GM12892 (cell line): ENCODE measurements at regions not wholly inside any gene's neighbourhood (a gene's known extent, or its start where the extent isn't known, plus 50 kb on each side); places are given as distances from the start of the nearest gene placed in this dataset.

ENCODE experiments used
- DNase-seq: peaks from one replicate; pipeline ENCODE4 v3.0.0; 2011; ENCODE audit not compliant: insufficient read length
- FAIRE-seq: peaks from 2 replicates; lab custom pipeline; 2011; peaks lifted over from hg19 to GRCh38; lab: Jason Lieb, UNC
- POLR2A ChIP-seq: IDR thresholded peaks from 2 replicates; pipeline ENCODE4 v1.6.1; 2011; ENCODE audit warnings: low read depth, low read length, control low read depth
- POLR2AphosphoS5 ChIP-seq: IDR thresholded peaks from 2 replicates; pipeline ENCODE4 v1.6.1; 2011; ENCODE audit warnings: low read depth, low read length, control low read depth
- TAF1 ChIP-seq: IDR thresholded peaks from 2 replicates; pipeline ENCODE4 v1.6.1; 2011; ENCODE audit warnings: low read depth, mild to moderate bottlenecking, control low read depth, low read length, borderline replicate concordance

GRCh38 chr2:146267093-146267492, 1577.7 kb upstream of the ACVR2A start:
- TF ChIP-seq POLR2AphosphoS5 (no peak), POLR2A (no peak), TAF1 (no peak)
- DNase-seq (no peak), FAIRE-seq (no peak)

GRCh38 chr2:146265656-146266055, 1579.2 kb upstream of the ACVR2A start:
- DNase-seq (no peak), FAIRE-seq (no peak)
- TF ChIP-seq POLR2A (no peak), POLR2AphosphoS5 (no peak), TAF1 (no peak)

- TF ChIP-seq POLR2A = no peak
- TF ChIP-seq TAF1 = no peak
- no peak for TF ChIP-seq POLR2AphosphoS5
- FAIRE-seq (no peak), DNase-seq (no peak)
Observed at GRCh38 chr2:146262606-146263005, 1582.2 kb upstream of the ACVR2A start.

- no peak for TF ChIP-seq POLR2AphosphoS5
- no peak for TF ChIP-seq TAF1
- TF ChIP-seq POLR2A = no peak
- FAIRE-seq (no peak), DNase-seq (no peak)
Observed at GRCh38 chr2:146260551-146260950, 1584.3 kb upstream of the ACVR2A start.

DNA sequence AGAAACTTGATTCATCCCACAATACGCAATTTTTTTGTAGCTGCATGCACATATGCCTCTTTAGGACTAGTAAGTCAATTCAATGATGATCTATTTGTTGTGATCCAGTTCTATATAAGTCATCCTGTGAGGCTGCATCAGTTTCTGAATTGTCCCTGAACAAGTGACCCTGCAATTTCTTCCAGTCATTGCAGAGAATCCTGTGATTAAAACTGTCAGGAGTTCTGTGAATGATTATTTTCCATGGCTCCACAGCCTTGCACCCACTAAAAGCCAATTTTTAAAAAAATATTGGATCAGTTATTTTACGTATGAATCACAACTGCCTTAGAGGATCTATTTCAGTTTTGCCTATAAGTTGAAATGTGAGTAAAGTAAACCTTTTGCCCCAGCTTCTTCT, 1585.0 kb upstream of the ACVR2A start:
- FAIRE-seq (no peak), DNase-seq (no peak)
- TF ChIP-seq POLR2AphosphoS5 (no peak), POLR2A (no peak), TAF1 (no peak)

GRCh38 chr2:146258071-146258470, 1586.8 kb upstream of the ACVR2A start:
- TF ChIP-seq POLR2A = no peak
- TF ChIP-seq POLR2AphosphoS5 = no peak
- no peak for TF ChIP-seq TAF1
- DNase-seq (no peak), FAIRE-seq (no peak)

GRCh38 chr2:146252119-146252518, 1592.7 kb upstream of the ACVR2A start:
- no peak for DNase-seq
- no peak for FAIRE-seq
- TF ChIP-seq POLR2A (no peak), POLR2AphosphoS5 (no peak), TAF1 (no peak)

DNA sequence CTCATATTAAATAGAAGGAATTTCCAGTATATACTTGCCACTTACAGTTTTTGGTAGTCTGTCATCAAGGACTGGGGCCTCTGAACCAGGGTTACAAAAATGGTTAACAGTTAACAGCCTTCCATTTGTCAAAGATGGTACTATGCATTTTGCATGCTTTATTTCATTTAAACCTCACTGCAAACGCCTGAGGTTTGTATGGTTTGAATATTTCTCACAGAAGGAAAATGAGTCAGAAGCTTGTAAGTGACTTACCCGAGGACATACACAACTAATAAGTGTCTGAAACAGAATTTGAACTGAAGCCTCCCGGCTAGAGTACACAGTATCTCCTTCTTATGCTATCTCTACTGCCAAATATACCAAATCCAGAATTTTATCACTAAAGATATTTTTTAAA, 1593.5 kb upstream of the ACVR2A start:
- no peak for DNase-seq
- no peak for FAIRE-seq
- TF ChIP-seq TAF1 (no peak), POLR2A (no peak), POLR2AphosphoS5 (no peak)

DNA sequence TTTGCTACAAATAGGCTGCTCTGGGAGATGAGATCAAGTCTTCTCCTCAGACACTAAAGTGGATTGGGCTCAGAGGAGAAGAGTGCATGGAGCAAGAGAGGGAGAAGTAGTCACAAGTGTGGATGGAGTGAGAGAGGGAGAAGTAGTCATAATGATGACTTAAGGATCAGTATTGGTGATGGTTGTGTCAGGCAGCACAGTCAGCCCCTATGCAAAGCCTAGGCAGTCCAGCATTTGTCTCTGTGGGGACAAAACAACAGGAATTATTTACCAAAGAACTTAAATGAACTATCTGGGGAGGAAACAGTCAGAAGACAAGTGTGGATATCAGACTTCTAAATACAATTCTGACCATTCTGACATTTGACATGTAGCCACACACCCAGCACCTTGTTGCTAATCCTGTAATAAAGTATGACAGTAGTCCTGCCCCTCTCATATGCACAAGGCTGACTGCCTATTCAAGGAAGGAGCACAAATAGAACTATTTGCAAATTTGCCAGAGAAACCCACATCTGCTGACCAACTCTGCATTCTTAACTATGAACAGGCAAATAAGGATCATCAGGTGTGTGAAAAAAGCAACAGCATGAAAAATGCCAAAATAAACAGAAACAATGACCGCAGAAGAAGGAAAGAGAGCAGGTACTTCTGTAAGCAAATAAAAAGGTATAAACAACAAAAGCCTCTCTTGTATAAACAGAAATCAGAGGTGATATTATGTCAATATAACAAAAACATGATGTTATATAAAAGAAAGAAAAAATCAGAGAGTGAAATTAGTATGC, 1597.9 kb upstream of the ACVR2A start:
- FAIRE-seq (no peak), DNase-seq (no peak)
- no peak for TF ChIP-seq POLR2AphosphoS5
- TF ChIP-seq TAF1 = no peak
- no peak for TF ChIP-seq POLR2A

GRCh38 chr2:146246002-146246735, 1598.7 kb upstream of the ACVR2A start:
- FAIRE-seq (no peak), DNase-seq (no peak)
- TF ChIP-seq POLR2A (no peak), TAF1 (no peak), POLR2AphosphoS5 (no peak)

DNA sequence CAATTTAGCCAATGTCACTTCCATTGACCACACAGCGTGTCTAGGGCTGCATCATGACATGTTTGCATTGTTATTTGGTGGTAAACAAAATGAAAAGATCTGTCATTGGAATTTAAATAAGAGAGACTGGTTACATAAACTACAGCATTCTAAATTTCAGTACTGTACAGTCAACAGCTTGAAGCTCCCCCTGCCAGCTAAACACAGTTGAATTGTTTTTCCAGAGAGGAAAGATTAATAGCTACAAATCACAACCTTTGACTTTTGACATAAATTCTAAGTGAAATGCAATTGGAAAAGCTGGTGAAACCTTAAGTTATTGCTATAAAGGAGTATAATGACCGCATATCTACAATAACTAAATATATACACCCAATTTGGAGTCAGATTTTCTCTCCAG, 1600.0 kb upstream of the ACVR2A start:
- no peak for TF ChIP-seq POLR2A
- no peak for TF ChIP-seq POLR2AphosphoS5
- TF ChIP-seq TAF1 = no peak
- FAIRE-seq = no peak
- DNase-seq = no peak

GRCh38 chr2:146244131-146244530, 1600.7 kb upstream of the ACVR2A start:
- TF ChIP-seq POLR2A (no peak), POLR2AphosphoS5 (no peak), TAF1 (no peak)
- FAIRE-seq = no peak
- DNase-seq = no peak
